ENCODE measurements at regions not wholly inside any gene's neighbourhood (a gene's known extent, or its start where the extent isn't known, plus 50 kb on each side); places are given as distances from the start of the nearest gene placed in this dataset.

DNA sequence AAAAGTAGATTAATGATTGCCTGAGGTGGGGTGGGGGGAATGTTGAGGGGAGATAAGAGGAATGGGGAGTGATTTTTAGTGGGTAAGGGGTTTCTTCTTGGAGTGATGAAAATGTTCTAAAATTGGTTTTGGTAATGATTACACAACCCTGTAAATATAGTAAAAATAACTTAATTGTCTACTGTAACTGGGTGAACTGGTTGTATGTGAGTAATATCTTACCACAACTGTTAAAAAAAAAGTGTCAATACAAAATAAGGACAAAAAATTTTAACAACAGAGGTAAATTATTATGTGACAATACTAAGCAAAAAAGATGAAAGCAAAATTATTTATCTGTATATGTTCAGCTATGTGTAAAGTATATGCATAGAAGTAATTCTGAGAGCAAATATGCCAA lies 86.3 kb upstream of the RASSF8 start:
- TF ChIP-seq, protein P1, sequence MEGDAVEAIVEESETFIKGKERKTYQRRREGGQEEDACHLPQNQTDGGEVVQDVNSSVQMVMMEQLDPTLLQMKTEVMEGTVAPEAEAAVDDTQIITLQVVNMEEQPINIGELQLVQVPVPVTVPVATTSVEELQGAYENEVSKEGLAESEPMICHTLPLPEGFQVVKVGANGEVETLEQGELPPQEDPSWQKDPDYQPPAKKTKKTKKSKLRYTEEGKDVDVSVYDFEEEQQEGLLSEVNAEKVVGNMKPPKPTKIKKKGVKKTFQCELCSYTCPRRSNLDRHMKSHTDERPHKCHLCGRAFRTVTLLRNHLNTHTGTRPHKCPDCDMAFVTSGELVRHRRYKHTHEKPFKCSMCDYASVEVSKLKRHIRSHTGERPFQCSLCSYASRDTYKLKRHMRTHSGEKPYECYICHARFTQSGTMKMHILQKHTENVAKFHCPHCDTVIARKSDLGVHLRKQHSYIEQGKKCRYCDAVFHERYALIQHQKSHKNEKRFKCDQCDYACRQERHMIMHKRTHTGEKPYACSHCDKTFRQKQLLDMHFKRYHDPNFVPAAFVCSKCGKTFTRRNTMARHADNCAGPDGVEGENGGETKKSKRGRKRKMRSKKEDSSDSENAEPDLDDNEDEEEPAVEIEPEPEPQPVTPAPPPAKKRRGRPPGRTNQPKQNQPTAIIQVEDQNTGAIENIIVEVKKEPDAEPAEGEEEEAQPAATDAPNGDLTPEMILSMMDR (IDR thresholded peaks at IDR 0.05 in 8 of 11, conservative IDR thresholded peaks at IDR 0.05 in 3 of 11): no peak
- TF ChIP-seq POLR2A (IDR thresholded peaks at IDR 0.05): no peak

Data from spleen (tissue), 7 donors.